Loucy (cell line): ENCODE measurements at regions not wholly inside any gene's neighbourhood (a gene's known extent, or its start where the extent isn't known, plus 50 kb on each side); places are given as distances from the start of the nearest gene placed in this dataset.

Experiments
- H2AFZ ChIP-seq: fragments of 200-600 bp; sonication (generic); 2 replicates; pipeline ENCODE4 v1.6.0; 2016; ENCODE audit warnings: antibody characterized with exemption, mild to moderate bottlenecking, low read length, moderate library complexity
- H3F3A ChIP-seq: fragments of 200-600 bp; 2 replicates; pipeline ENCODE4 v1.6.0; 2016; ENCODE audit warnings: antibody characterized with exemption, low read depth, mild to moderate bottlenecking
- H3K27me3 ChIP-seq: fragments of 200-600 bp; sonication (generic); 2 replicates; pipeline ENCODE4 v1.6.1; 2014; ENCODE audit warnings: low read length, mild to moderate bottlenecking; ENCODE audit not compliant: insufficient read depth, poor library complexity, severe bottlenecking
- H3K36me3 ChIP-seq: fragments of 200-600 bp; sonication (generic); 2 replicates; pipeline ENCODE4 v1.6.1; 2016; ENCODE audit warnings: low read length; ENCODE audit not compliant: insufficient read depth
- H3K4me1 ChIP-seq: fragments of 200-600 bp; sonication (generic); 2 replicates; pipeline ENCODE4 v1.5.1; 2014; ENCODE audit warnings: low read length, mild to moderate bottlenecking; ENCODE audit not compliant: insufficient read depth, poor library complexity, severe bottlenecking
- H3K4me2 ChIP-seq: fragments of 200-600 bp; sonication (generic); 2 replicates; pipeline ENCODE4 v1.6.0; 2014; ENCODE audit warnings: antibody characterized with exemption, low read length, low read depth, mild to moderate bottlenecking; ENCODE audit not compliant: poor library complexity, severe bottlenecking
- H3K4me3 ChIP-seq: fragments of 200-600 bp; sonication (generic); 2 replicates; pipeline ENCODE4 v1.5.1; 2014; ENCODE audit warnings: low read length, mild to moderate bottlenecking, mixed read lengths; ENCODE audit not compliant: poor library complexity, severe bottlenecking
- H3K79me2 ChIP-seq: fragments of 200-600 bp; sonication (generic); 2 replicates; pipeline ENCODE4 v1.6.1; 2014; ENCODE audit warnings: low read length; ENCODE audit not compliant: insufficient read depth
- H3K9ac ChIP-seq: fragments of 200-600 bp; sonication (generic); 2 replicates; pipeline ENCODE4 v1.6.0; 2014; ENCODE audit warnings: mild to moderate bottlenecking, low read depth, low read length, moderate library complexity; ENCODE audit not compliant: poor library complexity, severe bottlenecking
- H3K9me2 ChIP-seq: fragments of 200-600 bp; sonication (generic); replicated peaks from 2 replicates; pipeline ENCODE4 v1.6.1; 2016; ENCODE audit warnings: low read depth, low read length, mixed read lengths
- H3K9me3 ChIP-seq: fragments of 200-600 bp; sonication (generic); 2 replicates; pipeline ENCODE4 v1.6.1; 2014; ENCODE audit warnings: mild to moderate bottlenecking, antibody characterized with exemption, low read length, low read depth; ENCODE audit not compliant: insufficient read depth
- H4K20me1 ChIP-seq: fragments of 200-600 bp; sonication (generic); 2 replicates; pipeline ENCODE4 v1.6.0; 2014; ENCODE audit warnings: antibody characterized with exemption, low read length, mild to moderate bottlenecking; ENCODE audit not compliant: insufficient read depth, poor library complexity, severe bottlenecking
- CTCF ChIP-seq: fragments of 200-600 bp; sonication (generic); conservative IDR thresholded peaks from 2 replicates; pipeline ENCODE4 v1.5.1; 2014; ENCODE audit warnings: mild to moderate bottlenecking, antibody characterized with exemption, low read length
- EZH2phosphoT487 ChIP-seq: fragments of 200-600 bp; IDR thresholded peaks from 2 replicates; pipeline ENCODE4 v1.6.1; 2018; ENCODE audit warnings: antibody characterized with exemption, mild to moderate bottlenecking, moderate library complexity, borderline replicate concordance

GRCh38 chr16:26569793-26570192, 496.9 kb upstream of the C16orf82 start:
- H3K4me3 ChIP-seq = no peak overlapping the region
- no peak overlapping the region for H3K4me2 ChIP-seq
- H3K9me2 ChIP-seq = no peaks in the 10 kb centered on the region
- H3K4me1 ChIP-seq = no peaks in the 10 kb centered on the region
- no peak overlapping the region for H3K9ac ChIP-seq
- H3K79me2 ChIP-seq = no peaks in the 10 kb centered on the region
- H3K36me3 ChIP-seq = no peaks in the 10 kb centered on the region
- H3K27me3 ChIP-seq = no peaks in the 10 kb centered on the region
- H3K9me3 ChIP-seq = no peaks in the 10 kb centered on the region; the same call in 1 of the 2 replicates
- no peaks in the 10 kb centered on the region for H3F3A ChIP-seq
- no peak overlapping the region for H2AFZ ChIP-seq
- TF ChIP-seq EZH2phosphoT487 = no peak
- peak; percentile 57 for TF ChIP-seq CTCF
- no peaks in the 10 kb centered on the region for H4K20me1 ChIP-seq

GRCh38 chr16:26578748-26579147, 488.0 kb upstream of the C16orf82 start:
- Histone ChIP-seq H3K4me2 (no peak overlapping the region), H3K27me3 (no peaks in the 10 kb centered on the region), H3K4me3 (no peak overlapping the region), H3K4me1 (no peaks in the 10 kb centered on the region), H3K9me2 (no peaks in the 10 kb centered on the region), H3K9me3 (no peaks in the 10 kb centered on the region), H3K9ac (no peak overlapping the region), H4K20me1 (no peaks in the 10 kb centered on the region), H3F3A (no peaks in the 10 kb centered on the region), H3K79me2 (no peaks in the 10 kb centered on the region), H3K36me3 (no peaks in the 10 kb centered on the region), H2AFZ (no peak overlapping the region)
- TF ChIP-seq CTCF (no peak), EZH2phosphoT487 (no peak)

GRCh38 chr16:26583803-26584202, 482.9 kb upstream of the C16orf82 start:
- no peaks in the 10 kb centered on the region for H3K79me2 ChIP-seq
- H3K27me3 ChIP-seq = no peaks in the 10 kb centered on the region
- H3K9ac ChIP-seq = no peak overlapping the region
- H3K4me1 ChIP-seq = no peaks in the 10 kb centered on the region
- no peaks in the 10 kb centered on the region for H3K36me3 ChIP-seq
- H3K9me2 ChIP-seq = no peaks in the 10 kb centered on the region
- no peak overlapping the region for H2AFZ ChIP-seq
- no peak for TF ChIP-seq CTCF
- no peak for TF ChIP-seq EZH2phosphoT487
- H3K4me3 ChIP-seq = no peak overlapping the region
- no peak overlapping the region for H3K4me2 ChIP-seq
- H3F3A ChIP-seq = no peaks in the 10 kb centered on the region
- H3K9me3 ChIP-seq = no peaks in the 10 kb centered on the region
- H4K20me1 ChIP-seq = no peaks in the 10 kb centered on the region
